Coronary artery (tissue), 2 donors: ENCODE measurements at regions not wholly inside any gene's neighbourhood (a gene's known extent, or its start where the extent isn't known, plus 50 kb on each side); places are given as distances from the start of the nearest gene placed in this dataset.

Experiments
- DNase-seq: peaks from one replicate; pipeline ENCODE4 v3.0.0-alpha.2; 2017; ENCODE audit warnings: low spot score
- H3K27ac ChIP-seq, 2 donors: fragments of 200-600 bp; sonication (generic); one replicate each; pipeline ENCODE4 v1.5.1; 2016 to 2019
- H3K4me3 ChIP-seq: fragments of 200-600 bp; sonication (generic); 2 replicates; pipeline ENCODE4 v1.5.1; 2016; ENCODE audit warnings: mild to moderate bottlenecking, moderate library complexity
- TF ChIP-seq, protein P1 (sequence below): fragments of 200-600 bp; sonication (generic); IDR thresholded peaks from one replicate; pipeline ENCODE4 v1.5.1; 2019; ENCODE audit warnings: antibody characterized with exemption

GRCh38 chr13:105377452-105377851 lies 1158.0 kb downstream of the EFNB2 start:
- TF ChIP-seq, protein P1, sequence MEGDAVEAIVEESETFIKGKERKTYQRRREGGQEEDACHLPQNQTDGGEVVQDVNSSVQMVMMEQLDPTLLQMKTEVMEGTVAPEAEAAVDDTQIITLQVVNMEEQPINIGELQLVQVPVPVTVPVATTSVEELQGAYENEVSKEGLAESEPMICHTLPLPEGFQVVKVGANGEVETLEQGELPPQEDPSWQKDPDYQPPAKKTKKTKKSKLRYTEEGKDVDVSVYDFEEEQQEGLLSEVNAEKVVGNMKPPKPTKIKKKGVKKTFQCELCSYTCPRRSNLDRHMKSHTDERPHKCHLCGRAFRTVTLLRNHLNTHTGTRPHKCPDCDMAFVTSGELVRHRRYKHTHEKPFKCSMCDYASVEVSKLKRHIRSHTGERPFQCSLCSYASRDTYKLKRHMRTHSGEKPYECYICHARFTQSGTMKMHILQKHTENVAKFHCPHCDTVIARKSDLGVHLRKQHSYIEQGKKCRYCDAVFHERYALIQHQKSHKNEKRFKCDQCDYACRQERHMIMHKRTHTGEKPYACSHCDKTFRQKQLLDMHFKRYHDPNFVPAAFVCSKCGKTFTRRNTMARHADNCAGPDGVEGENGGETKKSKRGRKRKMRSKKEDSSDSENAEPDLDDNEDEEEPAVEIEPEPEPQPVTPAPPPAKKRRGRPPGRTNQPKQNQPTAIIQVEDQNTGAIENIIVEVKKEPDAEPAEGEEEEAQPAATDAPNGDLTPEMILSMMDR = no peak
- no peak overlapping the region for H3K4me3 ChIP-seq
- H3K27ac ChIP-seq = no peak overlapping the region
- DNase-seq = no peak

DNA sequence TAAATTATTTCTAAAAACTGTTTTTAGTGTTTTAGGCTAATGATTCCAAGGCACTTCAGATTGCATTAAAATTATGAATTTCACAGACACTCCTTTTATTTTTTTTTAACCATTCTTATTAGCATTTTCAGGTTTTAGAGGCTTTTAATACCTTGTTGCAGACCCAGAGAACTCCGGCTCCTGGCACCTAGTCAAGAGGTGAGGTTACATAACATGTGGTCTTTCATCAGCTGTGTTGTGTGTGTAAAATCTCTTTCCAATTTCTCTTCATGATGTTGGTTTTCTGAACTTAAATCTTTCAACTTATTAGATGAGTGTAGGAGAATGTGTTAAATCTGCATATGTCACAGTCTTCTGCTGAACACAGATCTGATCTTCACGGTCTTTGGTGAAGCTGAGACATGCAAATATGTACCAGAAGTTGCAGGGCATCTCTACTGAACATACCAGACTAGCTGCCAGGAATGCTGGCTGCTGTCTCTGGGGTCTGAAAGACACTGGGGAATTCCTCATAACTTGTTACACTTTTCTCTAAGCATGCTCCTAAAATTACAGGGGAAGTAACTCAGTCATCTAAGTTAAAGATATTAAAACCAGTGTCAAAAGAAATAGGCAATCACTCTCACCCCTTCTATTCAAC lies 1165.3 kb downstream of the EFNB2 start:
- Histone ChIP-seq H3K27ac (no peak overlapping the region), H3K4me3 (no peak overlapping the region)
- DNase-seq = no peak
- TF ChIP-seq, protein P1 = no peak

- Histone ChIP-seq H3K4me3 (no peak overlapping the region), H3K27ac (no peak overlapping the region)
- DNase-seq = no peak
- TF ChIP-seq, protein P1 = no peak
These were observed 1166.7 kb downstream of the EFNB2 start for GRCh38 chr13:105368781-105369180.

DNA sequence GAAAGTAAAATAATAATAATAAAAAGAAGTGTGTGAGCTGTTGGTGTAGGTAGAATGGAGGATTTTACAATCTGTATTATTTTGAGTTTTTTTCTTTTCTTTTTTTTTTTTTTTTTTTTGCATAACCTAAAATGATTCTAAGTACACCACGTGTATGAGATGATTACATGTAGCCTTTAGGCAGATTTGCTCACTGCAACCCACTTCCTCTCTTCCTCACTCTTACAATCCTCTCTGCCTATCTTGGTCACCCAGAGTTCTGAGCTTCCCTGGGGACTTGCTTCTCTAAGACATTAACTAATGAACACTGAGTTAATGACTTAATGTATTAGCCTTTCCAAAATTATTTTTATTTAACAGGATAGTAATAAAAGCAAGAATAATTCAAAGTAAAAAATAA lies 1169.6 kb downstream of the EFNB2 start:
- TF ChIP-seq, protein P1 = no peak
- H3K27ac ChIP-seq = no peak overlapping the region
- no peak for DNase-seq
- H3K4me3 ChIP-seq = no peak overlapping the region

DNA sequence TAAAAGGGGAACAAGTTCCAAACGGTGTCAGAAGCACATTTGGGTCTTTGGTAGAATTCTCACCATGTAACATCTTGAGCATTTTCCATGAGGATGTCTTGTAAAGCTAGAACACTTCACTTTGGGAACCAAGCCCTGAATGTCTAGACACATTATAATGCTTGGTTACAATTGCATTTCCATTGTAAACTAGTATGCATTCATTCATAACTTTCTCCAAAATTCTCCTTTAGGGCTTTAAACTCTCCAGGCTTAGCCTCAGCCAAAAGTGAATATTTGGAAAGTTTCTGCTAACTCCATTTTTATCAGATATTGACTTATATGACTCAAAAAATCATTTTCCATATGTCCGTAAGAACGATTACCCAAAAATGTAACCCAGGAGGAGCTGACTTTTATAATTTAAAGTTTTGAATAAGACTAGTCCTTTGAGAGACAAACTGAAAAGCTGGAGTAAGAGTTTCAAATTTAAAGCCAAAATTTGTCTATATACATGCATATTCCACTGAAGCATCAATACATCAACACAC lies 1170.4 kb downstream of the EFNB2 start:
- TF ChIP-seq, protein P1 = no peak
- Histone ChIP-seq H3K27ac (no peak overlapping the region), H3K4me3 (no peak overlapping the region)
- DNase-seq = no peak

GRCh38 chr13:105364191-105364590 lies 1171.3 kb downstream of the EFNB2 start:
- no peak overlapping the region for H3K27ac ChIP-seq
- TF ChIP-seq, protein P1 = no peak
- DNase-seq = no peak
- no peak overlapping the region for H3K4me3 ChIP-seq
